HT1080 (cell line): ENCODE measurements at regions not wholly inside any gene's neighbourhood (a gene's known extent, or its start where the extent isn't known, plus 50 kb on each side); places are given as distances from the start of the nearest gene placed in this dataset.
"Not testable (repeated sequence)": the region's sequence is repeated elsewhere in the genome, so short reads cannot be mapped to it uniquely, and the experiment has no call there.

Source experiments
- DNase-seq: peaks from one replicate; pipeline ENCODE4 v3.0.0-alpha.2; 2015; ENCODE audit warnings: low read depth

- DNase-seq: peak; percentile 65
Measured at GRCh38 chr3:192968901-192969300, 51.2 kb upstream of the MB21D2 start.

DNA sequence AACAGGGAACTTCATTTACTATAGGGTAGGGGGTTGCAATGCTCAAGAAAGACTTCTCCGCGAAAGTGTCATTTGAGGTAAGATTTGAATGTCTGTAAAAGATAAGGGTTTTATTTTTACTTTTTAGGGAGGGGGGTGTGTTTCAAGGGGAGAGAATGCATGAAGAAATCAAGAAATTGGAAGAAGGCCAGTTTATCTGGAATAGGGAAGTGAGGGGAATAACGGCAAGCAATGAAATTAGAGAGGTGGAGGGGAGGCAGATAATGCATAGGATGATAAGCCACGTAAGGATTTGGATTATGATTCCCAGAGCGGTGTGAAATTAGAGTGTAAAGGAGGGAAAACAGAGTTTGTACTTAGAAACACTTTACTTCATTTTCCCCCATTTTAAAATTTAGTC is 63.0 kb upstream of the MB21D2 start:
- no peak for DNase-seq

GRCh38 chr3:192986379-192986778 is 68.7 kb upstream of the MB21D2 start:
- peak; percentile 48 for DNase-seq

GRCh38 chr3:192991356-192991755 is 73.7 kb upstream of the MB21D2 start:
- no peak for DNase-seq

DNA sequence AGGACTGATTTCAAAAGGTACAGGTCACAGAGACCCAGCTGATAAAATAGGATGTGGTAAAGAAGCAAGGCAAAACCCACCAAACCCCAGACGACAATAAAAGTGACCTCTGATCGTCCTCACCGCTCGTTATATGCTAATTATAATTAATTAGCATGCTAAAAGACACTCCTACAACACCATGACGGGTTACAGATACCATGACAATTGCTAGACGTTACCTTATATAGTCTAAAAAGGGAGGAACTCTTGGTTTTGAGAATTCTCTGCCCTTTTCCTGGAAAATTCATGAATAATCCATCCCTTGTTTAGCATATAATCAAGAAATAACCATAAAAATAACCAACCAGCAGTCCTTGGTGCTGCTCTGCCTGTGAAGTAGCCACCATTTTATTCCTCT is 74.7 kb upstream of the MB21D2 start:
- DNase-seq: no peak

DNA sequence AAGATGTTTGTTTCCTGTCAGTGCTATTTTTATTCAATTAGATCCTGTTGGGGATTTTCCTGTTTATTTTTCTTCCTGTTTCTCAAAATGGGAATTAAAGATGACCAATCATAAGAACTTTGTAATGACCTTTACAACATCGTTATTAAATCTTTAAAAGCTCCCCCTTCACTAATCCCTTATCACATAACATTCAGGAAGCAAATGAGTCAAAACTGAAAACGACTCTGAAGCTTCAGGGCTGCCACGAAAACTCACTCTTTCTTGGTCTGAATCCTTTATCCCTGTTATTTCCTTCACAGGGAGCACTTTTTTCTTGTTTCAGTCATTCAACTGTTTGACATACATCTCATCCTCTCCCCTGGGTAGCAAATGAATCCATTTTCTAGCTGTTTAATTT is 75.8 kb upstream of the MB21D2 start:
- no peak for DNase-seq

DNA sequence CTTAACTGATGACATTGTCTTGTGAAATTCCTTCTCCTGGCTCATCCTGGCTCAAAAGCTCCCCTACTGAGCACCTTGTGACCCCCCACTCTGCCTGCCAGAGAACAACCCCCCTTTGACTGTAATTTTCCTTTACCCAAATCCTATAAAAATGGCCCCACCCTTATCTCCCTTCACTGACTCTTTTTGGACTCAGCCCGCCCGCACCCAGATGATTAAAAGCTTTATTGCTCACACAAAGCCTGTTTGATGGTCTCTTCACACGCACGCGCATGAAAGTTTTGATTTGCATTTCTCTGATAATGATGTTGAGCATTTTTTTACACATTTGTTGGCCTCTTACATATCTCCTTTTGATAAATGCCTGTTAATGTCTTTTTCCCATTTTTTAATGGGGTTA is 83.5 kb upstream of the MB21D2 start:
- not testable (repeated sequence) for DNase-seq

DNA sequence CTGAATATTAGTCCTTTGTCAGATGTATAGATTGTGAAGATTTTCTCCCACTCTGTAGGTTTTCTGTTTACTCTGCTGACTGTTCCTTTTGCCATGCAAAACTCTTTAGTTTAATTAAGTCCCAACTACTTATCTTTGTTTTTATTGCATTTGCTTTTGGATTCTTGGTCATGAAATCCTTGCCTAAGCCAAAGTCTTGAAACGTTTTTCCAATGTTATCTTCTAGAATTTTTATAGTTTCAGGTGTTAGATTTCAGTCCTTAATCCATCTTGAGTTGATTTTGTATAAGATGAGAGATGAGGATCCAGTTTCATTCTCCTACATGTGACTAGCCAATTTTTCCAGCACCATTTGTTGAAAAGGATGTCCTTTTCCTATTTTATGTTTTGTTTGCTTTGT is 86.0 kb upstream of the MB21D2 start:
- DNase-seq: not testable (repeated sequence)

DNA sequence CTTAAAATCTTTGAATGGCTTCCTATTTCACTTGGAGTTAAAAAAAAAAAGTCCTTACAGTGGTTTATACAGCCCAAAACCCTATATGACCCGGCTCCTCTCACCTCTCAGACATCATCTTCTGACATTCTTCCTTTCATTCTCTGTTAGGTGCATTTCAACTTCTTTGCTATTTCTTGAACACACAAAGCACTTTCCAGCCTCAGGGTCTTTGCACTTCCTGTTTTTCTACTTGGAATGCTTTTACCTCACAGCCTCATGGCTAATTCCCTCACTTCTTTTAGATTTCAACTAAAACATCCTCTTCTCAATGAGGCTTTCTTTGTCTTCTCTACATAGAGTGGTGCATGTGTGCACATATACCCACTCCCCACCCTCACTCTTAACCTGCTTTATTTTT is 91.0 kb upstream of the MB21D2 start:
- no peak for DNase-seq

DNA sequence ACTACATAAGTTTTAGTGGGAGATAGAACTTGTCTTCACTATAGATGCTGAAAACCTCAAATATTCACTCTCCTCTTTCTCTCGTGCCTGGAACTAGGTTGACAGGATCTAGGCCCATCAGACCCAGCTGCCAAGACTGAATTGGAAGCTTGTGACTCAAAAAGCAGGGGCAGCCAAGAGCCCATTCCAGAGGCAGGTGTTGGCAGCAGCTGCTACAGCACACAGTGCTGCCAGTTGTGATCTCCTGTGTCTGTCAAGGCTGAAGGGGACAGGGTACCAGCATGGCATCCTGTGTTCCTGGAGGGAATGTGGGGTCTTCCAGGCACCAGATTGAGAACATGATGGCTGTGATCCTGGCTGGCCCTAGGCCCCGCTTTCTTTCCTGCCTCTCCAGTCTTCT is 92.5 kb upstream of the MB21D2 start:
- no peak for DNase-seq

- DNase-seq: no peak
Measured at GRCh38 chr3:193011958-193012357, 94.3 kb upstream of the MB21D2 start.

DNA sequence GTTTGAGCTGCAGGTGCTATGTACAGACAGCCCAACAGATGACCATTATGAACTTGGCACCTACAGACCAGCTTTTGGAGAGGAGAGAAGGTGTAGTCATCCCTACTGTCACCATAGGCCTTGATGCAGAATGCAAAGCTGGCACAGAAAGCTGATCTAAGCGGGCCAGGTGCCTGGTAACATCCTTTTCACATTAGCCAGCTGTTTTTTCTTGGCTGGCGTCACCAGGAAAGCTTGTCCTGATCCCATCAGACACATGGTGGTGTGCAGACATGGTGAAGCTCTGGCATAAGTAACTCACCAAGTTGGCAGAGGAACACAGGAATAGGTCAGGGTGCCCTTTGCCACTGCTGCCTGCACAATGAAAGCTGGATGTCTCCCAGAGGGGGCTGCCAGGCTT is 97.2 kb upstream of the MB21D2 start:
- DNase-seq: no peak

GRCh38 chr3:193016437-193016901 is 98.8 kb upstream of the MB21D2 start:
- DNase-seq: peak; percentile 60

DNA sequence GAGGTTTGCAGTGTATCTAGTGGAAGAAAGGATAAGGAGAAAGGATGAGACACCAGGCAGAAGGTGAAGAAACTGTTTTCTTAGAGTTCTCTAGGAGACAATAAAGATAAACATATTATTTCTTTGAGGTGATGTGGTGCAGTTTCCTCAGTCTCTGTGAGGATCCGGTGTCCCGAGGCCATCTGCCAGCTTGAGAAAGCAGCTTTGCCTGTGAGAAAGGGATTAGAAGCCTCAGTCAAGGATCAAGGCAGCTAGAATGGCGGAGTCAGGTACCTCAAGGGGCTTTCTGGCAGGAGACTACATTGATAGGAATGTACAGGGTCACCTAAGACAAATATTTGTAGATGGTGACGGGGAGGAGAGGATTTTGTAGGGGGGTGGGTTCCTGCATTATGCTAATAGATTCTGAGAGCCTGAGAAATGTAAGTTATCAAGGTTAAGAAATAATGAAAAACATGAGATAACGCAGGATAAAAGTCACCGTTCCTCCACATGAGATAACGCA is 103.9 kb upstream of the MB21D2 start:
- DNase-seq: no peak

DNA sequence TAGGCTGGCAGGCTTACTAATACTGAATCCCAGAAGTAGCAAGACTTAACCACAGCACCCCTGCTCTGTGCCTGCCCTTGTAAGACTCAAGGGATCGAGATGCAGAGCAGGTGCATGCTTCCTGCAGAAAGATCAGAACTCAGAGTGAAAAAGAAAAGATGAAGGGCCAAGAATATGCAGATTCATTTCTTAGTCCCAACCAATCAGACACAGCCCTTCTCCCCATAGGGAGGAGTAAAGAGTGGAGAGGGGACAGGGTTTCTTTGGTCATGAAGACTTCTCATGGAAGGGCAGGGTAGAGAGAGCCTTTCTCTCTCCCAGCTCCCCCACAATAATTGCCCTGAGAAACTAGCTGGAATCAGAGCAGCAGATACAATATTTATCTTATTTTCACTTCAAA is 105.6 kb upstream of the MB21D2 start:
- no peak for DNase-seq

GRCh38 chr3:193028258-193028657 is 110.6 kb upstream of the MB21D2 start:
- no peak for DNase-seq

GRCh38 chr3:193029800-193030199 is 112.1 kb upstream of the MB21D2 start:
- peak; percentile 60 for DNase-seq

DNA sequence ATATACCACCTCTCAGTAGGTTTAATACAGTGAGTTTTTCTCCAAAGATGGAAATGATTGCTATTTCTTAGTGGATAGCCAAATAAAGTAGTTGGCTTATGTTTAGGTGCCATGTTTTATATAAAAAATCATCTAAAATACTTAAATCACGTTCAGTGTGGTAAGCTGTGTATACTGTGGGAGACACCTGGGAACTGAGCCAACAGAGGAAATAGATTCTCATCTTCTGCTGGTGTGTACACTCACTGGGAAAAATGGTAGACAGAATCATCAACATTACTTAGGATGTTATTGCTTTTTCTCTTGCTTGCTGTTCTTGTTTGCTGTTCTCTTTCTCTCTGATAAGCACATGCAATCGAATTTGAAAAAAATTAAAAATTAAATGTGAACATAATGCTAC is 112.6 kb upstream of the MB21D2 start:
- DNase-seq: peak; percentile 59

- no peak for DNase-seq
Measured at GRCh38 chr3:193031911-193032310, 114.3 kb upstream of the MB21D2 start.

GRCh38 chr3:193033226-193033780 is 115.6 kb upstream of the MB21D2 start:
- DNase-seq: no peak

GRCh38 chr3:193037828-193038227 is 120.2 kb upstream of the MB21D2 start:
- not testable (repeated sequence) for DNase-seq

- DNase-seq: no peak
Measured at GRCh38 chr3:193039058-193039457, 121.4 kb upstream of the MB21D2 start.

DNA sequence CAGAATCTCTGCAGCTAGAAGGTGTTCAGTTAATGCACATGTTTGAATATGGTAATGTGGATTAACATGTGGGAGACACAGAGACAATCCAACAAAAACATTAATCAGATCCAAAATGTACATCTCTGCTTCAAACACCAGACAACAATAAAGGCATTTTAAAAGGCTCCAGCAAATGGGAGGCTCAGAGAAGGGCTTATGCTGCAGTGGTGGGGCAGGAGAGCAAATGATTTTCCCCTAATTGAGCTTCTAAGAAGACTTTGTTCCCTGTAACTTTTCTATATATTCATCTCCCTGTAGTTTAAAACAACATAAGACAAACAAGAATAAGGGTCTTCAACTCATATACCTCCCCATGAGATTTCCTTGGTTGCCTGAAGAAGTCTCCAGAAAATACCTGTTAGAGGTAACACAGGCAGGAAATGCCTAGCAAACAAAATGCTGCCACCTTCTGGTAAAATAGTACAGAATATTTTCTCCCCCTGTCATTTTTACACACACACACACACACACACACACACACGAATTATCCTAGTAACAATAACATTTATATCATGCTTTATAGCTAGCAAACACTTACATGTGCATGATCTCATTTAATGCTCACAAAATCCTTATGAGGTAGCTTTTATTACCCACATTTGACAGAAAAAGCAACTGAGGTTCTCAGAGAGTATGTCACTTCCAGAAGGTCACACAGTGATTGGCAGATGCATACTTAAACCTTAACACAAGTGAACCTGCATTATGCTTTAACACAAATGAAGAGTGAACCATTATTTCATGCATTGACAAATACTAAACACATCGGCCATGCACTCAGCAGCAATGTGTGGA is 123.4 kb upstream of the MB21D2 start:
- DNase-seq: peak; percentile 68
